Stimulated activated CD4-positive, alpha-beta T cell treated with anti-CD3 and anti-CD28 coated beads, Interleukin-1b, Interleukin-23, amount 100 ng/mL, for 48 hours (primary cell): ENCODE measurements at regions not wholly inside any gene's neighbourhood (a gene's known extent, or its start where the extent isn't known, plus 50 kb on each side); places are given as distances from the start of the nearest gene placed in this dataset.

Experiments used
- DNase-seq: peaks from one replicate; pipeline ENCODE4 v3.0.0-alpha.2; 2020

- no peak for DNase-seq
These were observed 111.1 kb downstream of the LMO4 start for GRCh38 chr1:87439821-87440220.

GRCh38 chr1:87449348-87449963 lies 120.8 kb downstream of the LMO4 start:
- peak; percentile 22 for DNase-seq

GRCh38 chr1:87450136-87450535 lies 121.5 kb downstream of the LMO4 start:
- no peak for DNase-seq

- DNase-seq, result no peak
These were observed 122.0 kb downstream of the LMO4 start for GRCh38 chr1:87450615-87451209.

- no peak for DNase-seq
These were observed 122.7 kb downstream of the LMO4 start for GRCh38 chr1:87451229-87451920.

GRCh38 chr1:87452648-87453047 lies 124.0 kb downstream of the LMO4 start:
- DNase-seq, result no peak

- no peak for DNase-seq
These were observed 128.7 kb downstream of the LMO4 start for GRCh38 chr1:87457408-87457807.

- DNase-seq, result no peak
These were observed 134.2 kb downstream of the LMO4 start for GRCh38 chr1:87462894-87463293.

- no peak for DNase-seq
These were observed 135.4 kb downstream of the LMO4 start for GRCh38 chr1:87464022-87464490.

- DNase-seq, result no peak
These were observed 137.9 kb downstream of the LMO4 start for GRCh38 chr1:87466621-87467020.

- no peak for DNase-seq
These were observed 144.0 kb downstream of the LMO4 start for GRCh38 chr1:87472716-87473115.

GRCh38 chr1:87473203-87473661 lies 144.6 kb downstream of the LMO4 start:
- DNase-seq, result no peak

- DNase-seq, result no peak
These were observed 145.4 kb downstream of the LMO4 start for GRCh38 chr1:87474098-87474497.

GRCh38 chr1:87478231-87478630 lies 149.6 kb downstream of the LMO4 start:
- no peak for DNase-seq

GRCh38 chr1:87495147-87495546 lies 166.5 kb downstream of the LMO4 start:
- no peak for DNase-seq

GRCh38 chr1:87495870-87496269 lies 167.2 kb downstream of the LMO4 start:
- DNase-seq, result no peak

GRCh38 chr1:87497380-87498203 lies 168.9 kb downstream of the LMO4 start:
- no peak for DNase-seq

- DNase-seq, result no peak
These were observed 173.1 kb downstream of the LMO4 start for GRCh38 chr1:87501738-87502137.

GRCh38 chr1:87505391-87505983 lies 176.8 kb downstream of the LMO4 start:
- no peak for DNase-seq

- no peak for DNase-seq
These were observed 177.5 kb downstream of the LMO4 start for GRCh38 chr1:87506147-87506546.

- DNase-seq, result no peak
These were observed 179.6 kb downstream of the LMO4 start for GRCh38 chr1:87508247-87508787.

GRCh38 chr1:87510540-87510939 lies 181.9 kb downstream of the LMO4 start:
- no peak for DNase-seq

- no peak for DNase-seq
These were observed 182.8 kb downstream of the LMO4 start for GRCh38 chr1:87511449-87511848.
